ENCODE measurements at regions not wholly inside any gene's neighbourhood (a gene's known extent, or its start where the extent isn't known, plus 50 kb on each side); places are given as distances from the start of the nearest gene placed in this dataset.
"Not testable (repeated sequence)": the region's sequence is repeated elsewhere in the genome, so short reads cannot be mapped to it uniquely, and the experiment has no call there.

- Histone ChIP-seq H3K4me3 (ENCODE audit: insufficient read length, low read depth) (no peak overlapping the region), H3K4me1 (ENCODE audit: insufficient read depth, insufficient read length) (no peaks in the 10 kb centered on the region), H3K27me3 (ENCODE audit: insufficient read depth, insufficient read length) (no peaks in the 10 kb centered on the region), H3K36me3 (ENCODE audit: insufficient read depth, insufficient read length, low read length) (no peaks in the 10 kb centered on the region), H3K9me3 (ENCODE audit: insufficient read depth, low read length) (no peaks in the 10 kb centered on the region), H3K9ac (ENCODE audit: insufficient read length, low read depth) (no peak overlapping the region)
- no peak for TF ChIP-seq ZNF274 (IDR thresholded peaks at IDR 0.05; ENCODE audit: low read depth, low read length)
- no peak for TF ChIP-seq SUZ12 (IDR thresholded peaks at IDR 0.05; ENCODE audit: extremely low read depth, insufficient read depth, insufficient read length)
- no peak for TF ChIP-seq YY1 (IDR thresholded peaks at IDR 0.05; ENCODE audit: insufficient read depth, insufficient read length)
- no peak for DNase-seq (ENCODE audit: low read depth, low spot score)
Observed at GRCh38 chr2:16999347-17000183, 333.9 kb upstream of the CYRIA start.

- no peaks in the 10 kb centered on the region for H3K9me3 ChIP-seq (ENCODE audit: insufficient read depth, low read length)
- DNase-seq (ENCODE audit: low read depth, low spot score): no peak
- no peaks in the 10 kb centered on the region for H3K27me3 ChIP-seq (ENCODE audit: insufficient read depth, insufficient read length)
- no peaks in the 10 kb centered on the region for H3K36me3 ChIP-seq (ENCODE audit: insufficient read depth, insufficient read length, low read length)
- H3K4me1 ChIP-seq (ENCODE audit: insufficient read depth, insufficient read length): no peaks in the 10 kb centered on the region
- H3K9ac ChIP-seq (ENCODE audit: insufficient read length, low read depth): no peak overlapping the region
- no peak overlapping the region for H3K4me3 ChIP-seq (ENCODE audit: insufficient read length, low read depth)
- TF ChIP-seq SUZ12 (IDR thresholded peaks at IDR 0.05; ENCODE audit: extremely low read depth, insufficient read depth, insufficient read length): no peak
- no peak for TF ChIP-seq YY1 (IDR thresholded peaks at IDR 0.05; ENCODE audit: insufficient read depth, insufficient read length)
- TF ChIP-seq ZNF274 (IDR thresholded peaks at IDR 0.05; ENCODE audit: low read depth, low read length): no peak
Observed at GRCh38 chr2:16978301-16978700, 312.7 kb upstream of the CYRIA start.

- no peak overlapping the region for H3K4me3 ChIP-seq (ENCODE audit: insufficient read length, low read depth)
- no peaks in the 10 kb centered on the region for H3K9me3 ChIP-seq (ENCODE audit: insufficient read depth, low read length)
- H3K4me1 ChIP-seq (ENCODE audit: insufficient read depth, insufficient read length): no peaks in the 10 kb centered on the region
- TF ChIP-seq ZNF274 (IDR thresholded peaks at IDR 0.05; ENCODE audit: low read depth, low read length) (no peak), YY1 (IDR thresholded peaks at IDR 0.05; ENCODE audit: insufficient read depth, insufficient read length) (no peak), SUZ12 (IDR thresholded peaks at IDR 0.05; ENCODE audit: extremely low read depth, insufficient read depth, insufficient read length) (no peak)
- H3K27me3 ChIP-seq (ENCODE audit: insufficient read depth, insufficient read length): no peaks in the 10 kb centered on the region
- no peak for DNase-seq (ENCODE audit: low read depth, low spot score)
- H3K36me3 ChIP-seq (ENCODE audit: insufficient read depth, insufficient read length, low read length): no peaks in the 10 kb centered on the region
- no peak overlapping the region for H3K9ac ChIP-seq (ENCODE audit: insufficient read length, low read depth)
Observed at GRCh38 chr2:16974688-16975087, 309.1 kb upstream of the CYRIA start.

- no peaks in the 10 kb centered on the region for H3K27me3 ChIP-seq (ENCODE audit: insufficient read depth, insufficient read length)
- DNase-seq (ENCODE audit: low read depth, low spot score): no peak
- no peak for TF ChIP-seq ZNF274 (IDR thresholded peaks at IDR 0.05; ENCODE audit: low read depth, low read length)
- no peak for TF ChIP-seq YY1 (IDR thresholded peaks at IDR 0.05; ENCODE audit: insufficient read depth, insufficient read length)
- no peak for TF ChIP-seq SUZ12 (IDR thresholded peaks at IDR 0.05; ENCODE audit: extremely low read depth, insufficient read depth, insufficient read length)
Observed at GRCh38 chr2:16973586-16974286, 308.1 kb upstream of the CYRIA start.

GRCh38 chr2:16972276-16972675 lies 306.6 kb upstream of the CYRIA start:
- Histone ChIP-seq H3K27me3 (ENCODE audit: insufficient read depth, insufficient read length) (no peaks in the 10 kb centered on the region), H3K36me3 (ENCODE audit: insufficient read depth, insufficient read length, low read length) (no peaks in the 10 kb centered on the region), H3K4me3 (ENCODE audit: insufficient read length, low read depth) (no peak overlapping the region), H3K4me1 (ENCODE audit: insufficient read depth, insufficient read length) (no peaks in the 10 kb centered on the region), H3K9ac (ENCODE audit: insufficient read length, low read depth) (no peak overlapping the region), H3K9me3 (ENCODE audit: insufficient read depth, low read length) (no peaks in the 10 kb centered on the region)
- DNase-seq (ENCODE audit: low read depth, low spot score): no peak
- TF ChIP-seq YY1 (IDR thresholded peaks at IDR 0.05; ENCODE audit: insufficient read depth, insufficient read length) (no peak), SUZ12 (IDR thresholded peaks at IDR 0.05; ENCODE audit: extremely low read depth, insufficient read depth, insufficient read length) (no peak), ZNF274 (IDR thresholded peaks at IDR 0.05; ENCODE audit: low read depth, low read length) (no peak)

More at GRCh38 chr2:16973586-16974286, 308.1 kb upstream of the CYRIA start:
- no peak overlapping the region for H3K4me3 ChIP-seq (ENCODE audit: insufficient read length, low read depth)
- no peak overlapping the region for H3K9ac ChIP-seq (ENCODE audit: insufficient read length, low read depth)
- no peaks in the 10 kb centered on the region for H3K36me3 ChIP-seq (ENCODE audit: insufficient read depth, insufficient read length, low read length)
- H3K9me3 ChIP-seq (ENCODE audit: insufficient read depth, low read length): no peaks in the 10 kb centered on the region
- H3K4me1 ChIP-seq (ENCODE audit: insufficient read depth, insufficient read length): no peaks in the 10 kb centered on the region

GRCh38 chr2:16971722-16972234 lies 306.1 kb upstream of the CYRIA start:
- Histone ChIP-seq H3K27me3 (ENCODE audit: insufficient read depth, insufficient read length) (no peaks in the 10 kb centered on the region), H3K36me3 (ENCODE audit: insufficient read depth, insufficient read length, low read length) (no peaks in the 10 kb centered on the region), H3K9me3 (ENCODE audit: insufficient read depth, low read length) (no peaks in the 10 kb centered on the region), H3K9ac (ENCODE audit: insufficient read length, low read depth) (no peak overlapping the region), H3K4me3 (ENCODE audit: insufficient read length, low read depth) (no peak overlapping the region), H3K4me1 (ENCODE audit: insufficient read depth, insufficient read length) (no peaks in the 10 kb centered on the region)
- DNase-seq (ENCODE audit: low read depth, low spot score): no peak
- no peak for TF ChIP-seq YY1 (IDR thresholded peaks at IDR 0.05; ENCODE audit: insufficient read depth, insufficient read length)
- TF ChIP-seq SUZ12 (IDR thresholded peaks at IDR 0.05; ENCODE audit: extremely low read depth, insufficient read depth, insufficient read length): no peak
- no peak for TF ChIP-seq ZNF274 (IDR thresholded peaks at IDR 0.05; ENCODE audit: low read depth, low read length)

GRCh38 chr2:16970948-16971347 lies 305.3 kb upstream of the CYRIA start:
- not testable (repeated sequence) for H3K9me3 ChIP-seq (ENCODE audit: insufficient read depth, low read length); H3K4me3 ChIP-seq (ENCODE audit: insufficient read length, low read depth); H3K4me1 ChIP-seq (ENCODE audit: insufficient read depth, insufficient read length); H3K36me3 ChIP-seq (ENCODE audit: insufficient read depth, insufficient read length, low read length); DNase-seq (ENCODE audit: low read depth, low spot score); H3K27me3 ChIP-seq (ENCODE audit: insufficient read depth, insufficient read length); H3K9ac ChIP-seq (ENCODE audit: insufficient read length, low read depth)

Data from NT2/D1 (cell line).